Kidney glomerular epithelial cell (primary cell): ENCODE measurements at regions not wholly inside any gene's neighbourhood (a gene's known extent, or its start where the extent isn't known, plus 50 kb on each side); places are given as distances from the start of the nearest gene placed in this dataset.

ENCODE experiments used
- DNase-seq: peaks from one replicate; lab custom pipeline; 2025; lab: John Stamatoyannopoulos, UW

DNA sequence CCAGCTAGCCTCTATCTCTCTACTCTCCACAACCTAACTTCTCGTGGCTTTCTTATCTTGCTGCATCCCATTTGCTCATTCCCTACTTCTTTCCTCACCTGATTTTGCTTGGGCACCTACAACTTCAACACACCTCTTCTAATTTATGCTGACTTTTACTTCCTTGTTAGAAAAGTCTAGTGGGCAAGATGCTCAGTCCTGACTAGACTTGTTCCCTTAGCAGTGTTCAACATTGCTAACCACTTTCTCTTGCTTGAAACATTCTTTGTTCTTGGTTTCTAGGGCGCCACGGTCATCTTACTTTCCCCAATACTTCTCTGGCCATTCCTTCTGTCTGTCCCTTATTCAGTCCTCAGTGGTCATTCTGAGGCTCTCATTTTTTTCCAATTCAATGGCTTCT is 454.7 kb upstream of the CWC22 start:
- no peak for DNase-seq

GRCh38 chr2:180456801-180457200 is 449.7 kb upstream of the CWC22 start:
- no peak for DNase-seq

DNA sequence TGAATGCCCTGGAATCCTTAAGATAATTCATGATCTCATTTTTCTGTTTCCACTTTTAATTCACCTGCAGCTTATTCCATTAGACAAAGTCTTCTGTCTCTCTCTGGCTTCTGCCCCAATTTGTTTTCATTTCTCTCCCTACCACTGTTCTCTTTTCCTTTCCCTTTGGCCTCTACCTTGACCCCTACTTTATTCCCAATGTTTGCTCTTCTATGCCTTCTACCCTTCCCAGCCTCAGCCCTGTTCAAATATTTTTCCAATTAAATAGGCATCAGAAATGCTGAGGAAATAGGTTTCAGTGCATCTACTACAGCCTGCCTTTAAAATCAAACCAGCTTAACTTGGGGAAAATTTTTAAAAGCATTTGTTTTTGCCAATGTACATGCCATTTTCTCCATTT is 443.7 kb upstream of the CWC22 start:
- DNase-seq = no peak

- DNase-seq = no peak
Observed at GRCh38 chr2:180449171-180449915, 442.2 kb upstream of the CWC22 start.

DNA sequence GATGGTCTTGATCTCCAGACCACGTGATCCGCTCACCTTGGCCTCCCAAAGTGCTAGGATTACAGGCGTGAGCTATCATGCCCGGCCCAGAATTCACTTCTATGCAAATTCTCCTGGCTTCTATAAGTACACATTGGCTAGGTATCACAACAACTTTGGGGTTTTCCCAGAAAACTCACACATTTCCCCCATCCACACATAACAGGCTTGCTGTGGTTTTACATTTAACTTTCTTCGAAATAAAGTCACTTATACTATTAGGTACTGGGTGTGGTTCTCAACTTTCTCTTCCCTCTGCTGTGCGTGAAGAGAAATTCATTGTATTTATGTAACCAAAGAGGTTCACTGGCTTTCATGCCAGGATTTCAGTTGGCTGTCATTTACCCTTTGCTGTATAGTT is 439.4 kb upstream of the CWC22 start:
- DNase-seq = no peak

DNA sequence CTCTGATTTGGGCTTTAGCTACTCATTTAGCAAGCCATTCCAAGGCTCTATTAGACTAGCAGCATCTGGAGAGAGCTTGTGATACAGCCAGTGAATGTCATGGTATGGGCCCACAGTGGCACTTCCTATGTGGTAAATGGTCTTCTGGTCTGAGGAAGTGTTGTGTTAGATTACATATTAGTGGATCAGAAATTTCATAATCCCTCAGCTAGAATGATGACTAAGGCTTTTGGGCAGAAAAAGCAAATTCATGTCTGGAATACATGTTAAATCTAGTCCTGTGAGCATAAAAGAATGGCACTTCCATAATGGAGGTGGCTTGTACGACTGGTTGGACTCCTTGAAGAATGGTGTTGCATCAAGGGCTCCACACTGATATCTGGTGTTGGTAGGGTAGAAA is 436.8 kb upstream of the CWC22 start:
- no peak for DNase-seq

GRCh38 chr2:180442860-180443644 is 436.0 kb upstream of the CWC22 start:
- no peak for DNase-seq

GRCh38 chr2:180419212-180419611 is 412.1 kb upstream of the CWC22 start:
- DNase-seq = no peak

- DNase-seq = no peak
Observed at GRCh38 chr2:180416627-180417026, 409.5 kb upstream of the CWC22 start.

DNA sequence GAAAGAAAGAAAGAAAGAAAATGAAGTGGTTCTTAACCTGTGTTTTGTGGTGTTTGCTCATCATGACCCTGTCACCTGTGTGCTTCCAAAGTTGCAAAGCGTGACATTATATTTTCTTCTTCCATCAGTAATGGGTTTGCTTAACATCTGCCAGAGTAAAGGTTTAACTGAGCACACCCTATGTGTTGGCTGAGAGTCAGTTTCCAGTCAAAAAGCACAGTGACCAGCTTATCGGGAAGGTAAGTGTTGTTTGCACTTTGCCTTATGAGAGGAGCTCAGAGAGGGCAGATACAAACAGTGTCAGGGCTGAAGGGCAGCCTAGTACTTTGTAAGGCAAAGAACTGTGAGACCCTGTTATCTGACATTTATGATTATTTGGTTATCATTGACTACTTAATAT is 406.2 kb upstream of the CWC22 start:
- DNase-seq = no peak

DNA sequence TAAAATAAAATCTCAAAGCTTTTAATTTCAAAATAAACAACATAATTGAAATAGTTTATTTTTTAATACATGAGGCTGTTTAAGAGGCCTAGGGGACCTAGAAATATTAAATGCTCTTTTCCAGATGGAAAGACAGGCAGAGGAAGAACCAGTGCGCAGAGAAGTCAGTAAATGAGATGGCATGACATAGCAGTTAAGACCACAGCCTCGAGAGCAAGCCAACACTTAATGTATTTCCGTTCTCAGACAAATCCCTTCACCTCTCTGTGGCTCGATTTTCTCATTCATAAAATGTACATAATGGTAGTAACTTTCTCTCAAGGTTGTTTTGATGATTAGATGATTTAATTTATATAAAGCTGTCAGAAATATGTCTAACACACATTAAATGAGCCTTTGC is 405.1 kb upstream of the CWC22 start:
- DNase-seq = no peak

DNA sequence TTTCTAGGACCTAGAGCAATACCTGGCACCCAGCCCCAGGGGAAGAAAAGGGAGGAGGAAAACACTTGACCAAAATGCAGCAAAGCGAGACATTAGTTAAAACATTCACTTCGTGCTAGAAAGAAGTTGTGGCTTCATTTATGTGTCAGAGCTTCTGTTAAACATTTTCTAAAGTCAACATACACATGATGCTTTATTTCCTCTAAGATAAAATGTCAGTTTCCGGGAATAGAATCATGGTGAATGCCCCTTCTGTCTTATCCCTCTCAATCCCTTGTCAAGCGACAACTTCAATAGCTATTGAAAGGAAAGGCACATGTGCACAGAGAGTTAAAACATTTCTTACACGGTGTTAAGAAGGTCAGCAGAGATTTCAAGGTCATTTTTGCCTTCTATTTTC is 404.6 kb upstream of the CWC22 start:
- peak; percentile 53 for DNase-seq

DNA sequence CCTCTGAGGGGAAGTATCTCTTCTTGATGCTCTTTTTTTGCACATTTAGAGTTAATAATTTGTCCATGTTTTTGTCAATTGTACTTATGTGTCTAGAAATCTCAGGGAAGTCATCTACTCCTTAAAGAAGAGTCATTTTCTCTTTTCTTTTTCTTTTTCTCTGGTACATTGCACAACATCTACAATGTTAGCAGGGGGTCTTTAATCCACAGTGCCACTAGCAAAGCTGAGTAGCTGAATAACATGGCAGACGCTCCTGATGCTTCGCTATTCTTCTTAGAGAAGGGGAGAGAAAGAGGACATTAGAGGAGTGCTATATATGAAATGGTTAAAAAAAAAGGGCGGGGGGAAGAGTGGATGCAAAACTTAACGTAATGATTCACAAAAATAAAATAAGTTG is 399.6 kb upstream of the CWC22 start:
- no peak for DNase-seq

- DNase-seq = no peak
Observed at GRCh38 chr2:180405520-180405919, 398.4 kb upstream of the CWC22 start.

DNA sequence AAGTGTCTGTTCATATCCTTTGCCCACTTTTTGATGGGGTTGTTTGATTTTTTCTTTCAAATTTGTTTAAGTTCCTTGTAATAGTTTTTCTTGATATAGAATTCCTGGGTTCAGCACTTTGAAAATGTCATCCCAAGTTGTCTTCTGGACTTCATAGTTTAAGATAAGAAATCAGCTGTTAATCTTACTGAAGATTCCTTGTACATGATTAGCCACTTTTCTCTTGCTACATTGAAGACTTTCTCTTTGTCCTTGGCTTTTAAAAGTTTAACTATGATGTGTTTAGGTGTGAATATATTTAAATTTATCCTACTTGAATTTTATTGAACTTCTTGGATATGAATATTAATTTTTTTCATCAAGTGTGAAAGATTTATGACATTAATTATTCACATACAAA is 387.2 kb upstream of the CWC22 start:
- no peak for DNase-seq

- DNase-seq = no peak
Observed at GRCh38 chr2:180385601-180386201, 378.6 kb upstream of the CWC22 start.

GRCh38 chr2:180376066-180376465 is 369.0 kb upstream of the CWC22 start:
- no peak for DNase-seq

DNA sequence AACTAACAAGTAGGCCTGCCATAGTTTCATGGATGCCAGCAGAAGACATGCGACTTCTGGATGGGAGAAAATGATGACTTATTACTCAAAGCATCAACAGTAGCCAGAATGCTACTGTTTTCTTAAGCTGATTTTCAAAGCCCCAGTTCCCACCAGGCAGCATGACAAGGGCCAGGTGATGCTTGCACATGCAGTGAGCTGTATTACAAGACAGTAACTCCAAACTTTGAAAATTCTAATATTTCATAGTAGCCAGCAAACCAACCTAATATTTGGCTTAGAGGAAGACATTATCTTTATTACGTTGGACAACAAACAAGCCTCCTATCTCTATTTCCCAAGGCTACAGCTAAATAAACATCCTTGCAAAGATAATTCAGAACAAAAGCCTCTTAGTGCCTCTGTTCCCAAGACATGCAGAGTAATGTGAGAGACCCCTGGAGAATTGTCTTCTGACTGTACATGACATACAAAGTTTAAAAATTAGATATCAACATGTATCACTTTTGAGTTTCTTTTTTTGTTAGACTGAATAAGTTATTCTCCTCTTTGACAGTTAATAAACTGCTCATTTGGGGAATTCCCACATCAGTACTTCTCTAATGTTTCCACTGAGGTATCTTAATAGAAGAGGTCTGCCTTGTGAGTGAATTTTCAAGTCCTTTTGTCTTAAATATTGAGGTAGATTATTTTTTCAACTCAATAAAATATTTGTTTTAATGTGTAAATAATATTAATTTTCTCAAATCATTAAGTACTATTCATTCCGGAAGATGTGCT is 367.6 kb upstream of the CWC22 start:
- DNase-seq = no peak

DNA sequence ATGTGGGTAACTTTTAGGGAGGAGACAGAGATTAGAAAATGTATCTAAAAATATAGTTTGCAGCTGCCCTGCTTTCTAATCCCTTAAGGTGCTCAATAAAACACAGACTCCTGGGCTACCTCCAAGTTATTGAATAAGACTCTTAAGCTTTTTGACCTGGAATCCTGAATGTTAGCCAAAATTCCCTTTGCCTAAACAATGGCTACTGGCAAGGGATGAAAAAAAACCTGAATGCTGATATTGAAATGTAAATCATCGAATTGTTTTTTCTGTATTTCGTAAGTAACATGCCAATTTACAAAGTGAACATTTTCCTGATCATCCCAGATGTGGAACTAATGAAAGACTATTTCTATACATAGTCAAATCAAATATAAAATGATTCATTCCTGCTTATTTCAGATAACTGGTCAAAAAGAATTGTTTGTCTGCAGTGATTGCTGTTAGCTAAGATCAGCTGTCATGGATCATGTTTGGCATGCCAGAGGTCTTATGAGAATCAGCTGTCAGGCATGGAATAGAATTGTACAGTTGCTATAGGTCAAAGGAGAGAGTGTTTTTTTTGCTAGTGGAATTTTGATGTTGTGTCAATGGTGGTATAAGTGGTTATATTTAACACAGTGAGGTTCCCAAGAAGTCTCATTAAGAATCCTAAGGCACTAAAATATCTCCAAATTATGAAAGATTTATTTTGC is 363.6 kb upstream of the CWC22 start:
- no peak for DNase-seq

- no peak for DNase-seq
Observed at GRCh38 chr2:180368881-180369280, 361.8 kb upstream of the CWC22 start.

- no peak for DNase-seq
Observed at GRCh38 chr2:180367815-180368214, 360.7 kb upstream of the CWC22 start.

- no peak for DNase-seq
Observed at GRCh38 chr2:180366481-180366880, 359.4 kb upstream of the CWC22 start.
